ENCODE measurements at regions not wholly inside any gene's neighbourhood (a gene's known extent, or its start where the extent isn't known, plus 50 kb on each side); places are given as distances from the start of the nearest gene placed in this dataset.

GRCh38 chr10:20631229-20631628 is 265.9 kb downstream of the NEBL start:
- no peaks in the 10 kb centered on the region for H3K4me1 ChIP-seq (ENCODE audit: control insufficient read depth in 4 of 4, insufficient read depth in 4 of 4, low read length in 3 of 4)
- DNase-seq (ENCODE audit: low spot score), result no peak
- H3K9me3 ChIP-seq (ENCODE audit: control insufficient read depth in 4 of 4, low read length in 3 of 4), result no peaks in the 10 kb centered on the region
- no peaks in the 10 kb centered on the region for H3K27me3 ChIP-seq (ENCODE audit: control insufficient read depth in 4 of 4, insufficient read depth in 4 of 4, low read length in 3 of 4)
- 91% methylated on average over 1 of the region's 1 CpG for WGBS
- H3K9ac ChIP-seq (ENCODE audit: low read depth in 1 of 2, low read length in 2 of 2), result no peak overlapping the region
- H3K27ac ChIP-seq (ENCODE audit: low read depth in 1 of 2, low read length in 2 of 2), result no peak overlapping the region
- H3K36me3 ChIP-seq (ENCODE audit: control insufficient read depth in 4 of 4, insufficient read depth in 3 of 4, low read depth in 1 of 4, low read length in 3 of 4), result no peaks in the 10 kb centered on the region
- H3K4me3 ChIP-seq (ENCODE audit: low read depth in 1 of 3, low read length in 3 of 3), result no peak overlapping the region
- TF ChIP-seq MAX (IDR thresholded peaks at IDR 0.05) (no peak), TAF1 (conservative IDR thresholded peaks at IDR 0.05) (no peak), EGR1 (IDR thresholded peaks at IDR 0.05; ENCODE audit: low read depth in 2 of 2) (no peak), JUND (IDR thresholded peaks at IDR 0.05) (no peak), FOXA1 (IDR thresholded peaks at IDR 0.05) (no peak), HNF4A (conservative IDR thresholded peaks at IDR 0.05) (no peak), CTCF (IDR thresholded peaks at IDR 0.05; ENCODE audit: low read depth, low read length, missing input control) (no peak), YY1 (IDR thresholded peaks at IDR 0.05) (no peak), ZBTB33 (IDR thresholded peaks at IDR 0.05) (no peak), HNF4G (IDR thresholded peaks at IDR 0.05) (no peak), RXRA (IDR thresholded peaks at IDR 0.05) (no peak), REST (IDR thresholded peaks at IDR 0.05) (no peak), SP1 (IDR thresholded peaks at IDR 0.05) (no peak)

- 86% methylated on average over 1 of the region's 1 CpG for WGBS
- TF ChIP-seq RXRA (IDR thresholded peaks at IDR 0.05), result no peak
- no peak for TF ChIP-seq ZBTB33 (IDR thresholded peaks at IDR 0.05)
- no peak for TF ChIP-seq TAF1 (conservative IDR thresholded peaks at IDR 0.05)
- no peak for TF ChIP-seq CTCF (IDR thresholded peaks at IDR 0.05; ENCODE audit: low read depth, low read length, missing input control)
- TF ChIP-seq RAD21 (IDR thresholded peaks at IDR 0.05), result no peak
- TF ChIP-seq FOXA2 (IDR thresholded peaks at IDR 0.05), result no peak
- no peak for TF ChIP-seq HNF4G (IDR thresholded peaks at IDR 0.05)
- no peak for TF ChIP-seq MAX (IDR thresholded peaks at IDR 0.05)
- no peak for TF ChIP-seq NR2F2 (IDR thresholded peaks at IDR 0.05)
Observed at GRCh38 chr10:20630092-20630643, 266.9 kb downstream of the NEBL start.

More at GRCh38 chr10:20630092-20630643, 266.9 kb downstream of the NEBL start:
- Histone ChIP-seq H3K9ac (ENCODE audit: low read depth in 1 of 2, low read length in 2 of 2) (no peak overlapping the region), H3K27me3 (ENCODE audit: control insufficient read depth in 4 of 4, insufficient read depth in 4 of 4, low read length in 3 of 4) (no peaks in the 10 kb centered on the region), H3K27ac (ENCODE audit: low read depth in 1 of 2, low read length in 2 of 2) (no peak overlapping the region), H3K4me3 (ENCODE audit: low read depth in 1 of 3, low read length in 3 of 3) (no peak overlapping the region), H3K4me1 (ENCODE audit: control insufficient read depth in 4 of 4, insufficient read depth in 4 of 4, low read length in 3 of 4) (no peaks in the 10 kb centered on the region), H3K9me3 (ENCODE audit: control insufficient read depth in 4 of 4, low read length in 3 of 4) (no peaks in the 10 kb centered on the region), H3K36me3 (ENCODE audit: control insufficient read depth in 4 of 4, insufficient read depth in 3 of 4, low read depth in 1 of 4, low read length in 3 of 4) (no peaks in the 10 kb centered on the region)
- DNase-seq (ENCODE audit: low spot score), result no peak

All from liver (tissue), 8 donors.